Activated CD4-positive, CD25-positive, alpha-beta regulatory T cell treated with anti-CD3 and anti-CD28 coated beads, Interleukin-2, amount 50 U/mL, for 72 hours (primary cell): ENCODE measurements at regions not wholly inside any gene's neighbourhood (a gene's known extent, or its start where the extent isn't known, plus 50 kb on each side); places are given as distances from the start of the nearest gene placed in this dataset.
"Not testable (repeated sequence)": the region's sequence is repeated elsewhere in the genome, so short reads cannot be mapped to it uniquely, and the experiment has no call there.

Experiments
- DNase-seq: peaks from one replicate; pipeline ENCODE4 v3.0.0; 2021

GRCh38 chr9:90204128-90204831, 438.3 kb downstream of the DIRAS2 start:
- DNase-seq: no peak

GRCh38 chr9:90213045-90213444, 429.6 kb downstream of the DIRAS2 start:
- DNase-seq: not testable (repeated sequence)

GRCh38 chr9:90219548-90220118, 423.0 kb downstream of the DIRAS2 start:
- no peak for DNase-seq

- DNase-seq: not testable (repeated sequence)
Measured at GRCh38 chr9:90221899-90222298, 420.7 kb downstream of the DIRAS2 start.

GRCh38 chr9:90226839-90227338, 415.7 kb downstream of the DIRAS2 start:
- DNase-seq: peak; percentile 43

- DNase-seq: not testable (repeated sequence)
Measured at GRCh38 chr9:90233081-90233480, 409.5 kb downstream of the DIRAS2 start.

GRCh38 chr9:90240541-90240940, 402.1 kb downstream of the DIRAS2 start:
- DNase-seq: no peak

GRCh38 chr9:90245661-90246060, 397.0 kb downstream of the DIRAS2 start:
- no peak for DNase-seq

GRCh38 chr9:90249094-90249493, 393.5 kb downstream of the DIRAS2 start:
- DNase-seq: no peak

- no peak for DNase-seq
Measured at GRCh38 chr9:90251316-90251715, 391.3 kb downstream of the DIRAS2 start.

GRCh38 chr9:90256345-90256744, 386.3 kb downstream of the DIRAS2 start:
- no peak for DNase-seq

- DNase-seq: no peak
Measured at GRCh38 chr9:90259311-90260246, 383.0 kb downstream of the DIRAS2 start.

GRCh38 chr9:90261698-90262097, 380.9 kb downstream of the DIRAS2 start:
- DNase-seq: no peak

- DNase-seq: no peak
Measured at GRCh38 chr9:90268613-90269012, 374.0 kb downstream of the DIRAS2 start.

GRCh38 chr9:90271707-90272106, 370.9 kb downstream of the DIRAS2 start:
- DNase-seq: no peak

- DNase-seq: no peak
Measured at GRCh38 chr9:90274725-90275124, 367.9 kb downstream of the DIRAS2 start.

- no peak for DNase-seq
Measured at GRCh38 chr9:90285946-90286345, 356.7 kb downstream of the DIRAS2 start.

GRCh38 chr9:90287567-90288274, 354.9 kb downstream of the DIRAS2 start:
- DNase-seq: no peak

GRCh38 chr9:90288275-90288639, 354.4 kb downstream of the DIRAS2 start:
- DNase-seq: no peak

GRCh38 chr9:90290716-90291485, 351.7 kb downstream of the DIRAS2 start:
- no peak for DNase-seq

- no peak for DNase-seq
Measured at GRCh38 chr9:90296539-90296938, 346.1 kb downstream of the DIRAS2 start.

- no peak for DNase-seq
Measured at GRCh38 chr9:90299968-90300367, 342.7 kb downstream of the DIRAS2 start.
